Mammary epithelial cell (primary cell): ENCODE measurements at regions not wholly inside any gene's neighbourhood (a gene's known extent, or its start where the extent isn't known, plus 50 kb on each side); places are given as distances from the start of the nearest gene placed in this dataset.

Experiments used
- CTCF ChIP-seq, 2 donors: IDR thresholded peaks in 1 of 2; conservative IDR thresholded peaks in 1 of 2; 2 replicates each; pipeline ENCODE4 v1.5.1; 2011 to 2012; ENCODE audit warnings: inconsistent platforms in 2 of 2, low read length in 2 of 2, mild to moderate bottlenecking in 2 of 2, control low read depth in 1 of 2, low read depth in 1 of 2; ENCODE audit not compliant: insufficient read depth in 1 of 2; ENCODE audit errors: extremely low read depth in 1 of 2
- EZH2 ChIP-seq: IDR thresholded peaks from 2 replicates; pipeline ENCODE4 v1.6.1; 2012; ENCODE audit warnings: low read length, inconsistent platforms, borderline replicate concordance

- TF ChIP-seq CTCF (conservative IDR thresholded peaks at IDR 0.05 in 1 of 2, IDR thresholded peaks at IDR 0.05 in 1 of 2; ENCODE audit: extremely low read depth in 1 of 2, insufficient read depth in 1 of 2, low read depth in 1 of 2, low read length in 2 of 2) (no peak), EZH2 (no peak)
Observed at GRCh38 chr17:72413077-72414031, 292.5 kb downstream of the SOX9 start.
